NCI-H2196 (cell line): ENCODE measurements at regions not wholly inside any gene's neighbourhood (a gene's known extent, or its start where the extent isn't known, plus 50 kb on each side); places are given as distances from the start of the nearest gene placed in this dataset.

ENCODE experiments used
- DNase-seq: peaks from one replicate; lab custom pipeline; 2025; ENCODE audit not compliant: unreplicated experiment; lab: John Stamatoyannopoulos, UW

- DNase-seq = no peak
Measured at GRCh38 chr15:36331531-36332275, 247.7 kb upstream of the CDIN1 start.

- DNase-seq = no peak
Measured at GRCh38 chr15:36332301-36332700, 247.1 kb upstream of the CDIN1 start.

GRCh38 chr15:36332896-36333295, 246.5 kb upstream of the CDIN1 start:
- DNase-seq = no peak

GRCh38 chr15:36334059-36334458, 245.4 kb upstream of the CDIN1 start:
- no peak for DNase-seq

GRCh38 chr15:36335224-36335623, 244.2 kb upstream of the CDIN1 start:
- DNase-seq = no peak

GRCh38 chr15:36335659-36336058, 243.8 kb upstream of the CDIN1 start:
- no peak for DNase-seq

- no peak for DNase-seq
Measured at GRCh38 chr15:36344887-36345286, 234.5 kb upstream of the CDIN1 start.

- no peak for DNase-seq
Measured at GRCh38 chr15:36347272-36347858, 232.1 kb upstream of the CDIN1 start.

GRCh38 chr15:36356466-36356865, 223.0 kb upstream of the CDIN1 start:
- DNase-seq = no peak

- DNase-seq = no peak
Measured at GRCh38 chr15:36356978-36357601, 222.3 kb upstream of the CDIN1 start.

- DNase-seq = no peak
Measured at GRCh38 chr15:36358094-36358493, 221.3 kb upstream of the CDIN1 start.

- no peak for DNase-seq
Measured at GRCh38 chr15:36358523-36358922, 220.9 kb upstream of the CDIN1 start.

GRCh38 chr15:36359286-36359685, 220.1 kb upstream of the CDIN1 start:
- no peak for DNase-seq

- DNase-seq = no peak
Measured at GRCh38 chr15:36361351-36361870, 218.0 kb upstream of the CDIN1 start.

- no peak for DNase-seq
Measured at GRCh38 chr15:36362509-36362915, 216.9 kb upstream of the CDIN1 start.

GRCh38 chr15:36363335-36363734, 216.1 kb upstream of the CDIN1 start:
- DNase-seq = no peak

GRCh38 chr15:36364377-36364776, 215.0 kb upstream of the CDIN1 start:
- DNase-seq = no peak

- no peak for DNase-seq
Measured at GRCh38 chr15:36365963-36366362, 213.5 kb upstream of the CDIN1 start.

GRCh38 chr15:36370051-36370730, 209.2 kb upstream of the CDIN1 start:
- DNase-seq = no peak

GRCh38 chr15:36370731-36371112, 208.7 kb upstream of the CDIN1 start:
- no peak for DNase-seq

GRCh38 chr15:36371509-36371908, 207.9 kb upstream of the CDIN1 start:
- no peak for DNase-seq

- no peak for DNase-seq
Measured at GRCh38 chr15:36372968-36373367, 206.5 kb upstream of the CDIN1 start.
